Activated CD4-positive, alpha-beta memory T cell treated with anti-CD3 and anti-CD28 coated beads for 36 hours (primary cell): ENCODE measurements at regions not wholly inside any gene's neighbourhood (a gene's known extent, or its start where the extent isn't known, plus 50 kb on each side); places are given as distances from the start of the nearest gene placed in this dataset.
"Not testable (repeated sequence)": the region's sequence is repeated elsewhere in the genome, so short reads cannot be mapped to it uniquely, and the experiment has no call there.

Experiments used
- CTCF ChIA-PET: fragments of 350-600 bp; sonication (Branson Sonifier 250); formaldehyde crosslinking; loops from one replicate; lab custom pipeline; 2021; ENCODE audit warnings: antibody characterized with exemption, inconsistent platforms; lab: Charles Lee
- POLR2A ChIA-PET: fragments of 350-600 bp; sonication (Branson Sonifier 250); formaldehyde crosslinking; loops from one replicate; lab custom pipeline; 2021; ENCODE audit warnings: antibody characterized with exemption; lab: Charles Lee
- DNase-seq: peaks from one replicate; pipeline ENCODE4 v3.0.0-alpha.2; 2020
- H3K27ac Mint-ChIP-seq: one replicate; pipeline ENCODE4 v1.8.0; 2021; ENCODE audit warnings: mixed read lengths
- H3K27me3 Mint-ChIP-seq: one replicate; pipeline ENCODE4 v1.8.0; 2021; ENCODE audit warnings: mixed read lengths
- H3K36me3 Mint-ChIP-seq: one replicate; pipeline ENCODE4 v1.8.0; 2021; ENCODE audit warnings: mixed read lengths
- H3K4me1 Mint-ChIP-seq: one replicate; pipeline ENCODE4 v1.8.0; 2021; ENCODE audit warnings: low read depth, mixed read lengths
- H3K4me3 Mint-ChIP-seq: one replicate; pipeline ENCODE4 v1.8.0; 2021; ENCODE audit warnings: mild to moderate bottlenecking, mixed read lengths
- H3K9me3 Mint-ChIP-seq: one replicate; pipeline ENCODE4 v1.8.0; 2021; ENCODE audit warnings: mixed read lengths
- intact Hi-C: fragments of 100-400 bp; cut with micrococcal nuclease; formaldehyde crosslinking; loops from one replicate; pipeline ENCODE4 v1.15.1; 2023

DNA sequence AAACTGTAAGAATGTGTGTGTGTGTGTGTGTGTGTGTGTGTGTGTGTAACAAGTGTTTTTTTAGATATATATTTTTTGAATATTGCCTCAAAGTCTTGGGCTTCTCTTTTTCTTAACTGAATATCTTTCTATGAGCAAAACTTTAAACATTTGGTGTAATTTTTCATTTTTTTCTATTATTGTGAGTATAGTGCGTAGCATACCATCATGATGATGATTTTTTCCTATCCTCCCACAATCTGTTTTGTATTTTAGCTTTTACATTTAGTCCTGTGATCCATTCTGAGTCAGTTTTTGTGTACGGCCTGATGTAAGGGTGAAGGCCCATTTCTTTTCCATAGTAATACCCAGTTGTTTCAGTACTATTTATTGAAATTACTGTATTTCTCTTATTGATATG lies 680.6 kb downstream of the TTLL7 start:
- ChIA-PET CTCF (no interaction called here), POLR2A (no interaction called here)
- Mint-ChIP-seq H3K4me1 (no peaks in the 10 kb centered on the region), H3K27ac (no peak overlapping the region), H3K36me3 (no peaks in the 10 kb centered on the region), H3K27me3 (no peaks in the 10 kb centered on the region), H3K4me3 (no peak overlapping the region), H3K9me3 (peaks cover 2% of the 10 kb centered on the region)
- no peak for DNase-seq
- intact Hi-C loops: no loop called here

DNA sequence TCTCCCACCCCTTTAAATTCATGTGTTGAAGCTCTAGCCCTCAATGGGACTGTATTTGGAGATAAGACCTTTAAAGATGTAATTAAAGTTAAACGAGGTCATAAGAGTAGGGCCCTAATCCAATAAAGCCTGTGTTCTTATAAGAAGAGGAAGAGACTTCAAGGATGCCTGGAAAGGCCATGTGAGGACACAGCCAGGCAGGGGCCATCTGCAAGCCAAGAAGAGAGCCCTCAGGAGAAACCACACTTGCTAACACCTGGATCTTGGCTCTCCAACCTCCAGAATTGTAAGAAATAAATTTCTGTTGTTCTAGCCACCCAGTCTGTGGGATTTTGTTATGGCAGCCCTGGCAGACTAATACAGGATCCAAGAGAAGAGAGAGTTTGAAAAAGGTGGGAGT lies 683.5 kb downstream of the TTLL7 start:
- DNase-seq, H3K9me3 Mint-ChIP-seq, H3K36me3 Mint-ChIP-seq, H3K27me3 Mint-ChIP-seq, CTCF ChIA-PET, intact Hi-C loops, H3K4me3 Mint-ChIP-seq, H3K27ac Mint-ChIP-seq, H3K4me1 Mint-ChIP-seq, POLR2A ChIA-PET: not testable (repeated sequence)

DNA sequence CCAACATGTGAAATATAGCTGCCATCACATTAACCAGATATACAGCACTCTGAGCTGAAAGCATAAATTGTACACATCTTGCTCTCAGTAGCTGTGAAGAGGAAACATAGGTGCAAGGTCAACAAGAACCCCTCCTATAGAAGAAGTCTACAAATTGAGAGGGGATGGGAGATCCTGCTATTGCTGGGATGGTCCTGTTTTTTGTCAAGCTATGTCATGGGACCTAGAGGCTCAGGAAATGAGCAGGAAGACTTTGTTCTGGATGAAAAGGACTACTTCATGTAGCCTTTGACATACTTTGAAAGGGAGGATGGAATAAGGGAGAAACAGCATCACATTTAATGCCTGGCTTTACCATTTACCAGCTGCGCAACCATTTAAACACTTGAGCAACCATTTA lies 688.8 kb downstream of the TTLL7 start:
- H3K27me3 Mint-ChIP-seq, POLR2A ChIA-PET, H3K4me1 Mint-ChIP-seq, H3K36me3 Mint-ChIP-seq, CTCF ChIA-PET, H3K9me3 Mint-ChIP-seq, H3K27ac Mint-ChIP-seq, H3K4me3 Mint-ChIP-seq, DNase-seq, intact Hi-C loops: not testable (repeated sequence)

DNA sequence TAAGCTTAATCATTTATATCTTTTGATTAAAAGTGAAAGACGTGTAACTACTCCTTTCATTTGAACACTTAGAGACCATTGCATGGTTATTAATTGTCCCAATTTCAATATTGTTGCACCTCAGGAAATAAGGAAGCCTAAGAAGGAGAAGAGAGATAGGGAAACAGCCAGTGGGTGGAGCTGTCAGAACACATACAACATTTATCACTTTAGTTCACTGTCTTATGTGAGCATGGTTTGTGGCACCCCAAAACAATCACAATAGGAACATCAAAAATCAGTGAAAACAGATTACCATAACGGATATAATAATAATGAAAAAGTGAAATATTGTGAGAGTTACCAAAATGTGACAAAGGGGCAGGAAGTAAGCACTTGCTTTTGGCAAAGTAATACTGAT lies 689.9 kb downstream of the TTLL7 start:
- intact Hi-C loops: loop anchor here (5.0 kb wide), 1 partner anchor 188 kb away; no protein-coding TSS in a partner anchor
- H3K27me3 Mint-ChIP-seq, DNase-seq, H3K9me3 Mint-ChIP-seq, H3K4me3 Mint-ChIP-seq, H3K4me1 Mint-ChIP-seq, H3K27ac Mint-ChIP-seq, H3K36me3 Mint-ChIP-seq, POLR2A ChIA-PET, CTCF ChIA-PET: not testable (repeated sequence)

DNA sequence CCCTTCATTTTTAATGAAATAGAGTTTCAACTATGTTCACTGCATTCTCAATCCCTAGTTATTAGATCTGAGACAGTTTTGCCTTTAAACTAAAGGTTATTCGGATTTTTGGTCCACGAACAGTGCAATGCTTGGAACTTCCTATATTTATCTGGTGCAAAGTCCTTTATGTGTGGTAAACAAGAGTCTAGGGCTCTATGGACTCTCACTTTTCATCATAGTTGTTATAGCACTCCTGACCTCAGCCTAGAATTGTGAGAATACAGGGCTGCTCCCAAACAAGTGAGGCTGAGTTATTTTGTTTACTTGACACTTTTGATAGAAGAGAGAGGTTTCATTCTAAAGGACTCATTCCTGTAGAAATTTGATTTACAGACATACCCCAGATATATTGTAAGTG lies 692.1 kb downstream of the TTLL7 start:
- H3K27ac Mint-ChIP-seq, H3K4me3 Mint-ChIP-seq, H3K4me1 Mint-ChIP-seq, H3K36me3 Mint-ChIP-seq, DNase-seq, POLR2A ChIA-PET, H3K27me3 Mint-ChIP-seq, H3K9me3 Mint-ChIP-seq, CTCF ChIA-PET: not testable (repeated sequence)
- intact Hi-C loops: loop anchor here (5.0 kb wide), 1 partner anchor 190 kb away; no protein-coding TSS in a partner anchor

DNA sequence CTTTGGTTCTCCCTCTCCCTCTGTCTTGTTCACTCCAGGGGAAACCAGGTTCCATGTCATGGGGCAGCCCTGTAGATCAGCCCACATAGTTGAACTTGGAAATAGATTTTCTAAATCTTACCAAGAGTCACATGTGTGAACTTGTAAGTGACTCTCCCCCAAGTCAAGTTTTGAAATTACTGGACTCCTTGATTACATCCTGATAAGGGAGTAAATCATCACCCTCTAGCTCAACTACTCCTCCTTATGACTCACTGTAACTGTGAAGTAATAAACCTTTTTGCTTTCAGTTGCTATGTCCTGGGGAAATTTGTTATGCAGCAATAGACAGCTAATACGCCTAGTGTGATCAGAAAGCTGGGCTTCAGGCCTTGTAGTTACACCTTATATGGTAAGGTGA lies 703.3 kb downstream of the TTLL7 start:
- H3K27ac Mint-ChIP-seq, H3K9me3 Mint-ChIP-seq, H3K27me3 Mint-ChIP-seq, intact Hi-C loops, DNase-seq, H3K4me1 Mint-ChIP-seq, CTCF ChIA-PET, H3K4me3 Mint-ChIP-seq, H3K36me3 Mint-ChIP-seq, POLR2A ChIA-PET: not testable (repeated sequence)

DNA sequence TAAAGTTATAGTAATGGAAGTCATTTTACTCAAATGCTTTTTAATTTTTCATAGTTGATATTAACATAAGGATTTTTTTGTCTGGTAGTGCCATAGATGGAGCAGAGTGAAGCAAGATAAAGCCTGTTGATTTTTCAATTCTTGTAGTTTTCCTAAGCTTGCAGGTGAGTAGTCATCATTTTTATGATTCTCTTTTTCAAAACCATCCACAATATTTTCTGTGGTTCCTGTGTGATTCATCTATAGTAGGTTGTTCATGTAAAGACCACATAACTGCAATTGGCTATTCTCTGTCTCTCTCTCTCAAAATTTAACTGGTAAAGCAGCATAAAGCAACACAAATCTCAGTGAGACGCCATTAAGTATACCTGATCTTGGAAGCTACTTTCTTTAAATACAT lies 711.5 kb downstream of the TTLL7 start:
- POLR2A ChIA-PET, H3K4me3 Mint-ChIP-seq, DNase-seq, intact Hi-C loops, H3K4me1 Mint-ChIP-seq, CTCF ChIA-PET, H3K36me3 Mint-ChIP-seq, H3K27ac Mint-ChIP-seq, H3K9me3 Mint-ChIP-seq, H3K27me3 Mint-ChIP-seq: not testable (repeated sequence)

DNA sequence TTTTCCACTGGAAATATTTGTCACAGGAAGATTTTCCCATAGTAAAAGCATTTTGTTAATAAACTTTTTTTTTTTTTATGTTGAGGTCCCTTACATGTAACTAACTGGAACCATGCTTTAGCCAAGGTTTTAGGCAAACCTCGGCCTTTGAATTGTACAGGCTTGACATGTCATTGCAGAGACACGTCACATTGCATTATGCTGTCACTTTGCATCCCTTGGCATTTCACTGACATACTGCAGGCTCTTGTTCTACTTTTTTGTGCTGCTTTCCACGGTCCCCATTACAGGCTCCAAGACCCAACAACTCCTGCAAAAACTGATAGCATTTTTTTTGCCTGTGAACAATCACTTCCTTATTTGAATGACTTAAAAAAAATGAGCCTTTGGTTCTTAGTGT lies 724.3 kb downstream of the TTLL7 start:
- CTCF ChIA-PET, H3K9me3 Mint-ChIP-seq, DNase-seq, POLR2A ChIA-PET, intact Hi-C loops, H3K27me3 Mint-ChIP-seq, H3K4me3 Mint-ChIP-seq, H3K27ac Mint-ChIP-seq, H3K4me1 Mint-ChIP-seq, H3K36me3 Mint-ChIP-seq: not testable (repeated sequence)

DNA sequence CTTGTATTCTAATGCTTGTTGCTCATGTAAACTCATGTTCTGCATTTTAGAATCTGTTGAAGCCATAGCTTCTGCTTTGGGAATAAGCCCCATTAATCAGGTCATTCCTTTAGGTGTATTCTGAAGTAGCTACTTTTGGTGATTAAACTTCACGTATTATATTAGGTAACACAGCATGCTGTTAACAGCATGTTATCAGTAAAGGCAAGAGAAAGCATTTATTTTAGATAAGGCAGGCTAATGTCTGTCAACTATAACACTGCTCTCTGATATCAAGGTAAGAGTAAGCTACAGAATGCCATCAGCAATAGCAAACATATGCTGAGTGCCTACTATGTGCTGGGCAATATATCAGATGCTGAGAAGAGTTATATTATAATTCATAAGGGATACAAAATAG lies 726.4 kb downstream of the TTLL7 start:
- DNase-seq, H3K36me3 Mint-ChIP-seq, H3K9me3 Mint-ChIP-seq, POLR2A ChIA-PET, H3K4me1 Mint-ChIP-seq, H3K27me3 Mint-ChIP-seq, H3K4me3 Mint-ChIP-seq, intact Hi-C loops, CTCF ChIA-PET, H3K27ac Mint-ChIP-seq: not testable (repeated sequence)

DNA sequence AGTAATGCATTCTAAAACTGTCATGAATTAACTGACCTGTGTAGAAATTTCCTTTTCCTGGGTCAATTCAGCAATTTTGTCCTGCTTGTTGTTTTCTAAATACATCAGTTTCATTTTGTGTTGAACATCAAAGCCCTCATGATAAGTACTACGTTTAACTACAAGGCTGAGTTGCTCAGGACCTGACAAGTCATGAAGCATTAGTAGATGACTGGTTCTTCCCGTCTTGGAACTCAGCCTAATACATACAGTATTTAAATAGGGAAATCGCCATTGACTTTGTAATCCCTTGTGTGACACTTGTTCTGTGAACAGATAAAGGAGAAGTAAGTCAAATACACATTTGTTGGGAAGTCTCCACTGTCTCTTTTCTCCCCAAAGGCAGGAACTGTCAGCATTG lies 727.1 kb downstream of the TTLL7 start:
- DNase-seq, H3K27me3 Mint-ChIP-seq, POLR2A ChIA-PET, CTCF ChIA-PET, H3K36me3 Mint-ChIP-seq, H3K4me3 Mint-ChIP-seq, intact Hi-C loops, H3K9me3 Mint-ChIP-seq, H3K4me1 Mint-ChIP-seq, H3K27ac Mint-ChIP-seq: not testable (repeated sequence)

DNA sequence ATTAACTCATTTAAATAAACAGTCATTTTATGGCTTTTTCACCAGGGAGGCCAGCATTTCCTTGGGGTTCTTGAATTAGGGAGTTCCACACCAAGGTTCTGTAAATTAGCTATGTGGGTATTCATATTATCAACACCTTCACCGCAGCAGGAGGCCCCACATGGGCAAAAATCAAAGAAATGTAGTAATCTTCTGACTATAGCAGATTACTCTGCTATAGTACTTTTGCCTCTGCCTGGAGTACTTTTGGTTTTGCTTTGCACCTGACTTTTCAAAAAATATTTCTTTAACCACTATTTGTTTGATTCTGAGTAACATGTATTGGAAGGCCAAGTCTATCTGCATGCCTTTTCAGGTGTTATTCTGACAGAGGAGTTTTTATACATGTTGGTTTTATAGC lies 728.1 kb downstream of the TTLL7 start:
- H3K4me1 Mint-ChIP-seq, H3K36me3 Mint-ChIP-seq, H3K4me3 Mint-ChIP-seq, CTCF ChIA-PET, intact Hi-C loops, DNase-seq, H3K9me3 Mint-ChIP-seq, H3K27me3 Mint-ChIP-seq, H3K27ac Mint-ChIP-seq, POLR2A ChIA-PET: not testable (repeated sequence)

DNA sequence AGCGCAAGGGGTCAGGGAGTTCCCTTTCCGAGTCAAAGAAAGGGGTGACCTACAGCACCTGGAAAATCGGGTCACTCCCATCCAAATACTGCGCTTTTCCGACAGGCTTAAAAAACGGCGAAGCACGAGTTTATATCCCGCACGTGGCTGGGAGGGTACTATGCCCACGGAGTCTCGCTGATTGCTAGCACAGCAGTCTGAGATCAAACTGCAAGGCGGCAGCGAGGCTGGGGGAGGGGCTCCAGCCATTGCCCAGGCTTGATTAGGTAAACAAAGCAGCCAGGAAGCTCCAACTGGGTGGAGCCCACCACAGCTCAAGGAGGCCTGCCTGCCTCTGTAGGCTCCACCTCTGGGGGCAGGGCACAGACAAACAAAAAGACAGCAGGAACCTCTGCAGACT lies 735.1 kb downstream of the TTLL7 start:
- H3K27ac Mint-ChIP-seq, POLR2A ChIA-PET, H3K4me1 Mint-ChIP-seq, CTCF ChIA-PET, intact Hi-C loops, H3K27me3 Mint-ChIP-seq, DNase-seq, H3K9me3 Mint-ChIP-seq, H3K36me3 Mint-ChIP-seq, H3K4me3 Mint-ChIP-seq: not testable (repeated sequence)

DNA sequence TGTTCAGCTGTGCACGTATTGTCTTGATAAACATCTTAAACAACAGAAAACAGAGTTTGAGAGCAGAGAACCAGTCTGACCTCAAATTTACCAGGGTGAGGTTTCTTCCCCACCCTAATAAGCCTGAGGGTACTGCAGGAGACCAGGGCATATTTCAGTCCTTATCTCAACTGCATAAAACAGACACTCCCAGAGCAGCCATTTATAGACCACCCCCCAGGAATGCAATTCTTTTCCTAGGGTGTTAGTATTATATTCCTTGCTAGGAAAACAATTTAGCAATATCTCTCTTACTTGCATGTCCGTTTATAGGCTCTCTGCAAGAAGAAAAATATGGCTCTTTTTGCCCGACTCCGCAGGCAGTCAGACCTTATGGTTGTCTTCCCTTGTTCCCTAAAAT lies 747.2 kb downstream of the TTLL7 start:
- DNase-seq, POLR2A ChIA-PET, CTCF ChIA-PET, intact Hi-C loops, H3K27ac Mint-ChIP-seq, H3K27me3 Mint-ChIP-seq, H3K4me1 Mint-ChIP-seq, H3K36me3 Mint-ChIP-seq, H3K4me3 Mint-ChIP-seq: not testable (repeated sequence)
- H3K9me3 Mint-ChIP-seq: peaks cover 21% of the 10 kb centered on the region

DNA sequence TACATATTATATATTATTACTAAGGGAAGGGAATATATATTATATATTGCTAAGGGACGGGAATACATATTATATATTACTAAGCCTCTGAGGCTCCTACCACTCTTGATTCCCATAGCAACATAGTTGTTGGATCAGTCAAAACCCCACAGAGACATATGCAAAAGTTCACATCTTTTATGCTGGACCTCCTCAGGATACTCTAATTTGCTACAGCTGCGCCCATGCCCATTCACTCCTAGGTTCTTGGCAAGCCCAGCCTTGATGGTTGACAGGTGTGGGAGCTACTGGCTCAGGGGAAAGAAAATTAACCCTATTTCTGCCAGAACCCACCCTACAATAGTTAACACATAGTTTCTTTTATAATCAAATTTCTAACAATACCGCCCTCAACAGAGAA lies 752.2 kb downstream of the TTLL7 start:
- H3K4me3 Mint-ChIP-seq, CTCF ChIA-PET, DNase-seq, POLR2A ChIA-PET, H3K36me3 Mint-ChIP-seq, H3K4me1 Mint-ChIP-seq, intact Hi-C loops, H3K27me3 Mint-ChIP-seq, H3K27ac Mint-ChIP-seq: not testable (repeated sequence)
- H3K9me3 Mint-ChIP-seq: peaks cover 12% of the 10 kb centered on the region
